ENCODE measurements at regions not wholly inside any gene's neighbourhood (a gene's known extent, or its start where the extent isn't known, plus 50 kb on each side); places are given as distances from the start of the nearest gene placed in this dataset.

DNA sequence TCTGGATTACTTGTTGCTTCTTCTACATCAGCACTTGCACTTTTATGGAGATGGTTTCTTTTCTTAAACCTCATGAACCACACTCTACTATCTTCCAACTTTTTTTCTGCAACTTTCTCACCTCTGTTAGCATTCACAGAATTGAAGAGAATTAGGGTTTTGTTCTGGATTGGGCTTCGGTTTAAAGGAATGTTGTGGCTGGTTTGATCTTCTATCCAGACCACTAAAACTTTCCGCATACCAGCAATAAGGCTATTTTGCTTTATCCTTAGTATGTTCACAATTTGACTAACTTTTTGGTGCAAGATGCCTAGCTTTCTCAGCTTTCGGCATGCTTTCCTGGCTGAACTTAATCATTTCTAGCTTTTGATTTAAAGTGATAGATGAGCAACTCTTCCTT lies 666.7 kb upstream of the MIR17HG start:
- TF ChIP-seq BHLHE40 (IDR thresholded peaks at IDR 0.05; ENCODE audit: low read depth, low read length): no peak
- no peak for TF ChIP-seq CEBPB (IDR thresholded peaks at IDR 0.05; ENCODE audit: low read depth, low read length)
- TF ChIP-seq, protein P1, sequence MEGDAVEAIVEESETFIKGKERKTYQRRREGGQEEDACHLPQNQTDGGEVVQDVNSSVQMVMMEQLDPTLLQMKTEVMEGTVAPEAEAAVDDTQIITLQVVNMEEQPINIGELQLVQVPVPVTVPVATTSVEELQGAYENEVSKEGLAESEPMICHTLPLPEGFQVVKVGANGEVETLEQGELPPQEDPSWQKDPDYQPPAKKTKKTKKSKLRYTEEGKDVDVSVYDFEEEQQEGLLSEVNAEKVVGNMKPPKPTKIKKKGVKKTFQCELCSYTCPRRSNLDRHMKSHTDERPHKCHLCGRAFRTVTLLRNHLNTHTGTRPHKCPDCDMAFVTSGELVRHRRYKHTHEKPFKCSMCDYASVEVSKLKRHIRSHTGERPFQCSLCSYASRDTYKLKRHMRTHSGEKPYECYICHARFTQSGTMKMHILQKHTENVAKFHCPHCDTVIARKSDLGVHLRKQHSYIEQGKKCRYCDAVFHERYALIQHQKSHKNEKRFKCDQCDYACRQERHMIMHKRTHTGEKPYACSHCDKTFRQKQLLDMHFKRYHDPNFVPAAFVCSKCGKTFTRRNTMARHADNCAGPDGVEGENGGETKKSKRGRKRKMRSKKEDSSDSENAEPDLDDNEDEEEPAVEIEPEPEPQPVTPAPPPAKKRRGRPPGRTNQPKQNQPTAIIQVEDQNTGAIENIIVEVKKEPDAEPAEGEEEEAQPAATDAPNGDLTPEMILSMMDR (conservative IDR thresholded peaks at IDR 0.05; ENCODE audit: low read depth, low read length): no peak
- TF ChIP-seq MAFK (IDR thresholded peaks at IDR 0.05; ENCODE audit: low read depth, low read length): no peak
- TF ChIP-seq NFE2L2 (IDR thresholded peaks at IDR 0.05; ENCODE audit: low read depth, low read length): no peak
- TF ChIP-seq RFX5 (IDR thresholded peaks at IDR 0.05; ENCODE audit: low read depth, low read length): no peak
- no peak for TF ChIP-seq POLR2A (IDR thresholded peaks at IDR 0.05; ENCODE audit: low read depth, low read length)
- TF ChIP-seq RAD21 (IDR thresholded peaks at IDR 0.05; ENCODE audit: low read length): no peak
- no peak for TF ChIP-seq SMC3 (IDR thresholded peaks at IDR 0.05; ENCODE audit: low read depth, low read length)

Data from IMR-90 (cell line).